ENCODE measurements at regions not wholly inside any gene's neighbourhood (a gene's known extent, or its start where the extent isn't known, plus 50 kb on each side); places are given as distances from the start of the nearest gene placed in this dataset.

DNA sequence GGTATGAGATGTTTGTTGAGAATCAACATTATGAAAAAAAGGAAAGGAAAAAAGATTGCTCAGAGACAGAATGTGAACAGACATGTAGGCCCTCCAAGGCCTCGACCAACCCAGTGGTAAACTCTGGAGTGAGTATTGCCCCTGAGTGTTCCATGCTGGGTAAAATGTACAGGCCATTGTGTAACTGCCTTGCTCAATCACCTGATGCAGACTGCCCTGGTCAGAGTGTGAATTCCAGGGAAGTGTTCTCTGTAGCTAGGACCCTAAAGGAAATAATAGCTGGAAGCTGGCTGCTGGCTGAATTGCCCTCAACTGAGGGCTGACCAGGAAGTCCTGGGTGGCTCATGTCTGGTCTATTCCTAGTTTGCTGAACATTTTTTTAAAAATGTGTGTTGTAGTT, 1081.4 kb upstream of the LRFN5 start:
- no peaks in the 10 kb centered on the region for H3K4me1 ChIP-seq
- no peak for DNase-seq
- TF ChIP-seq POLR2A (IDR thresholded peaks at IDR 0.05) = no peak
- TF ChIP-seq EP300 (IDR thresholded peaks at IDR 0.05) = no peak
- TF ChIP-seq, protein P1, sequence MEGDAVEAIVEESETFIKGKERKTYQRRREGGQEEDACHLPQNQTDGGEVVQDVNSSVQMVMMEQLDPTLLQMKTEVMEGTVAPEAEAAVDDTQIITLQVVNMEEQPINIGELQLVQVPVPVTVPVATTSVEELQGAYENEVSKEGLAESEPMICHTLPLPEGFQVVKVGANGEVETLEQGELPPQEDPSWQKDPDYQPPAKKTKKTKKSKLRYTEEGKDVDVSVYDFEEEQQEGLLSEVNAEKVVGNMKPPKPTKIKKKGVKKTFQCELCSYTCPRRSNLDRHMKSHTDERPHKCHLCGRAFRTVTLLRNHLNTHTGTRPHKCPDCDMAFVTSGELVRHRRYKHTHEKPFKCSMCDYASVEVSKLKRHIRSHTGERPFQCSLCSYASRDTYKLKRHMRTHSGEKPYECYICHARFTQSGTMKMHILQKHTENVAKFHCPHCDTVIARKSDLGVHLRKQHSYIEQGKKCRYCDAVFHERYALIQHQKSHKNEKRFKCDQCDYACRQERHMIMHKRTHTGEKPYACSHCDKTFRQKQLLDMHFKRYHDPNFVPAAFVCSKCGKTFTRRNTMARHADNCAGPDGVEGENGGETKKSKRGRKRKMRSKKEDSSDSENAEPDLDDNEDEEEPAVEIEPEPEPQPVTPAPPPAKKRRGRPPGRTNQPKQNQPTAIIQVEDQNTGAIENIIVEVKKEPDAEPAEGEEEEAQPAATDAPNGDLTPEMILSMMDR (IDR thresholded peaks at IDR 0.05) = no peak
- TF ChIP-seq POLR2AphosphoS5 (IDR thresholded peaks at IDR 0.05) = no peak
- H3K9me3 ChIP-seq = no peaks in the 10 kb centered on the region
- H3K36me3 ChIP-seq = no peaks in the 10 kb centered on the region
- H3K27ac ChIP-seq = no peak overlapping the region
- H3K27me3 ChIP-seq = no peaks in the 10 kb centered on the region
- 35 to 64% (median 54%) methylated on average over 1 of the region's 1 CpG for WGBS, 5 donors
- intact Hi-C loops (cut with DNase I; ENCODE audit: low total_unique reads) = no loop called here
- no peak overlapping the region for H3K4me3 ChIP-seq

DNA sequence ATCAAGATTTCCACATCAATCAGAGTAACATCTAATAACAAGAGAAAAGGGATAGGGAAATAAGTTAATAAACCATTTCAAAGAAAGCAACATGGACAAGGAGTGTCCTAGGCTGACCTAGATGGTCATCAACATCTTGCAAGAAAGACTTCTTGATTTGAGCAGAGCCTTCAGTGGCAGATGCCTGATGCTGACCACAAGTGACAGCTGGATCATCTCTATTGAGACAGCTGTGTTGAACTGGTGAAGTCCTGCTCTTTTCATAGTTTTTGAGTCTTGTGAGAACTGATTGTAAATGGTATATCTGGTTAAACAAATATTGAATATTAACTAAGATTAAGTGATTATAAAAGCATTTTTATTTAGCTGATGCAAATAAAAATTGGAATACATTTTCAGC, 1083.6 kb upstream of the LRFN5 start:
- H3K4me3 ChIP-seq = no peak overlapping the region
- H3K4me1 ChIP-seq = no peaks in the 10 kb centered on the region
- no peaks in the 10 kb centered on the region for H3K36me3 ChIP-seq
- DNase-seq = no peak
- H3K9me3 ChIP-seq = peaks cover 0 to 4% (median 0%) of the 10 kb centered on the region in 4 donors
- no peak overlapping the region for H3K27ac ChIP-seq
- TF ChIP-seq POLR2AphosphoS5 (IDR thresholded peaks at IDR 0.05) (no peak), POLR2A (IDR thresholded peaks at IDR 0.05) (no peak), EP300 (IDR thresholded peaks at IDR 0.05) (no peak)
- TF ChIP-seq, protein P1 (IDR thresholded peaks at IDR 0.05) = no peak
- intact Hi-C loops (cut with DNase I; ENCODE audit: low total_unique reads) = no loop called here
- H3K27me3 ChIP-seq = no peaks in the 10 kb centered on the region

- WGBS, 5 donors = 59 to 73% (median 72%) methylated on average over 3 of the region's 3 CpGs
- DNase-seq = no peak
- Histone ChIP-seq H3K27ac (no peak overlapping the region), H3K4me3 (no peak overlapping the region), H3K27me3 (no peaks in the 10 kb centered on the region), H3K36me3 (no peaks in the 10 kb centered on the region), H3K4me1 (no peaks in the 10 kb centered on the region), H3K9me3 (no peaks in the 10 kb centered on the region)
- TF ChIP-seq POLR2AphosphoS5 (IDR thresholded peaks at IDR 0.05) (no peak), EP300 (IDR thresholded peaks at IDR 0.05) (no peak), POLR2A (IDR thresholded peaks at IDR 0.05) (no peak)
- TF ChIP-seq, protein P1 (IDR thresholded peaks at IDR 0.05) = no peak
- intact Hi-C loops (cut with DNase I; ENCODE audit: low total_unique reads) = no loop called here
Measured at GRCh38 chr14:40494483-40494882, 1062.2 kb upstream of the FBXO33 start.

GRCh38 chr14:40487824-40488223, 1055.6 kb upstream of the FBXO33 start:
- WGBS, 5 donors = 64 to 84% (median 78%) methylated on average over 1 of the region's 1 CpG
- no peaks in the 10 kb centered on the region for H3K36me3 ChIP-seq
- no peaks in the 10 kb centered on the region for H3K4me1 ChIP-seq
- TF ChIP-seq POLR2AphosphoS5 (IDR thresholded peaks at IDR 0.05) = no peak
- no peak for TF ChIP-seq EP300 (IDR thresholded peaks at IDR 0.05)
- TF ChIP-seq POLR2A (IDR thresholded peaks at IDR 0.05) = no peak
- TF ChIP-seq, protein P1 (IDR thresholded peaks at IDR 0.05) = no peak
- no peak for DNase-seq
- H3K4me3 ChIP-seq = no peak overlapping the region
- intact Hi-C loops (cut with DNase I; ENCODE audit: low total_unique reads) = no loop called here
- H3K9me3 ChIP-seq = peaks cover 0 to 8% (median 0%) of the 10 kb centered on the region in 4 donors
- no peak overlapping the region for H3K27ac ChIP-seq
- H3K27me3 ChIP-seq = no peaks in the 10 kb centered on the region

Measured in stomach (tissue), 8 donors.